Endothelial cell (in vitro differentiated cells): ENCODE measurements at regions not wholly inside any gene's neighbourhood (a gene's known extent, or its start where the extent isn't known, plus 50 kb on each side); places are given as distances from the start of the nearest gene placed in this dataset.

Source experiments
- DNase-seq: peaks from one replicate; pipeline ENCODE4 v3.0.0; 2021; ENCODE audit warnings: low spot score
- H3K27ac Mint-ChIP-seq: one replicate; pipeline ENCODE4 v1.8.0; 2021; ENCODE audit warnings: mixed read lengths, inconsistent platforms; ENCODE audit not compliant: unreplicated experiment
- H3K27me3 Mint-ChIP-seq: one replicate; pipeline ENCODE4 v1.8.0; 2021; ENCODE audit warnings: mild to moderate bottlenecking, moderate library complexity, mixed read lengths, inconsistent platforms; ENCODE audit not compliant: unreplicated experiment
- H3K36me3 Mint-ChIP-seq: one replicate; pipeline ENCODE4 v1.8.0; 2021; ENCODE audit warnings: mild to moderate bottlenecking, low read depth, mixed read lengths, inconsistent platforms; ENCODE audit not compliant: unreplicated experiment
- H3K4me1 Mint-ChIP-seq: one replicate; pipeline ENCODE4 v1.8.0; 2021; ENCODE audit warnings: mild to moderate bottlenecking, mixed read lengths, inconsistent platforms; ENCODE audit not compliant: unreplicated experiment
- H3K4me3 Mint-ChIP-seq: one replicate; pipeline ENCODE4 v1.8.0; 2021; ENCODE audit warnings: mild to moderate bottlenecking, mixed read lengths, inconsistent platforms; ENCODE audit not compliant: unreplicated experiment
- H3K9me3 Mint-ChIP-seq: one replicate; pipeline ENCODE4 v1.8.0; 2021; ENCODE audit warnings: mixed read lengths, inconsistent platforms; ENCODE audit not compliant: unreplicated experiment
- CTCF ChIP-seq: fragments of 200-600 bp; sonication (generic); IDR thresholded peaks from one replicate; pipeline ENCODE4 v1.5.0; 2021; ENCODE audit warnings: antibody characterized with exemption; ENCODE audit not compliant: unreplicated experiment

DNA sequence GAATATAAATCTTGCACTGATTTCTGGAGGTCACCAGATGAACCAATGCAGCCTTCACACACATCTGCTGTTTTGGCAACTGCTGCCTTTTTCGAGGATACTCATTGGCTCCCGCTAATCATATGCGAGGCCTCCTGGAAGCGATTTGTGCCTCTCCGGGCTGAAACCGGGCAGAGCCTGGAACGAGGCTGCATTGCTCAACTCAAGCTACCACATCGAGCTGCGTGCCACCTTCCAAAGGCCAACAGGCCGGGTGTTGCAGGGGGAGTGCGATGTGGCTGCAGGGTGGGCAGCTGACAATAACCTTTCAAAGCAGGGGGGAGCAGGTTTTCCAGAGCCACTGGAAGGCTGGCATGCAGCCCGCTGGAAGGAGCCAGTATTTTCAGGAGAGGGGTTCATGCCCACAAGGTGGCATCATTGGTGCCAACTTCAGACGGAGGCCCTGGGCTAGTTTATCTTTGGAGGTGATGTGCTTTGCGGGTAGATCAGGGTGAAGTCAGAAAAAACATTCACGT is 122.6 kb upstream of the IFNGR1 start:
- TF ChIP-seq CTCF: no peak
- Mint-ChIP-seq H3K27me3 (no peaks in the 10 kb centered on the region), H3K9me3 (no peaks in the 10 kb centered on the region), H3K36me3 (no peaks in the 10 kb centered on the region), H3K4me3 (no peak overlapping the region), H3K4me1 (no peaks in the 10 kb centered on the region), H3K27ac (no peak overlapping the region)
- no peak for DNase-seq

GRCh38 chr6:137339929-137340559 is 120.9 kb upstream of the IFNGR1 start:
- Mint-ChIP-seq H3K4me1 (no peaks in the 10 kb centered on the region), H3K9me3 (no peaks in the 10 kb centered on the region), H3K27me3 (no peaks in the 10 kb centered on the region), H3K27ac (no peak overlapping the region), H3K4me3 (no peak overlapping the region), H3K36me3 (no peaks in the 10 kb centered on the region)
- no peak for TF ChIP-seq CTCF
- DNase-seq: no peak

DNA sequence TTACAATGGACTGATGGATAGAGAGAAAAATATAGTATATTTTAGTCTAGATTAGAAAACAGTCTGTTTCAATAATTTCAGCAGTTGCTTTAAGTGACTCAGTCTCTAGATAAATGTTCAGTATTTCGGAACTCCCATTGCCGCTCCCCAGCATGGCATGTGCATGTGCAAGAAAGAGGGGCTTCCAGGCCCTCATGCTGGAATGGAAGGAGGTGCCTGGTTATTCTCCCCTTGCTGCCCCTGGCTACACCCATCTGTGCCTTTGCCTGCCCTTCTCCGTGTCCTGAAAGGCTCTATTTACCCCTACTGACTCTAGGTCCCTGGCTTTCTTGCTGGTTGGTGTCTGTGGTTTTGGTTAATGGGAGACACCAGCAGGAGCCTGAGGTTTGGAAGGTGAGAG is 115.7 kb upstream of the IFNGR1 start:
- H3K36me3 Mint-ChIP-seq: no peaks in the 10 kb centered on the region
- H3K9me3 Mint-ChIP-seq: no peaks in the 10 kb centered on the region
- no peaks in the 10 kb centered on the region for H3K27me3 Mint-ChIP-seq
- DNase-seq: no peak
- H3K4me3 Mint-ChIP-seq: no peak overlapping the region
- H3K27ac Mint-ChIP-seq: no peak overlapping the region
- TF ChIP-seq CTCF: no peak
- no peaks in the 10 kb centered on the region for H3K4me1 Mint-ChIP-seq

- no peak for TF ChIP-seq CTCF
- Mint-ChIP-seq H3K4me3 (no peak overlapping the region), H3K27me3 (no peaks in the 10 kb centered on the region), H3K9me3 (no peaks in the 10 kb centered on the region), H3K36me3 (no peaks in the 10 kb centered on the region), H3K4me1 (no peaks in the 10 kb centered on the region), H3K27ac (no peak overlapping the region)
- DNase-seq: no peak
These were observed 114.9 kb upstream of the IFNGR1 start for GRCh38 chr6:137334094-137334493.

- Mint-ChIP-seq H3K4me3 (no peak overlapping the region), H3K36me3 (no peaks in the 10 kb centered on the region), H3K4me1 (no peaks in the 10 kb centered on the region), H3K27me3 (no peaks in the 10 kb centered on the region), H3K27ac (no peak overlapping the region), H3K9me3 (no peaks in the 10 kb centered on the region)
- no peak for TF ChIP-seq CTCF
- DNase-seq: no peak
These were observed 113.6 kb upstream of the IFNGR1 start for GRCh38 chr6:137332637-137333280.
